HG02938 (cell line): ENCODE measurements at regions not wholly inside any gene's neighbourhood (a gene's known extent, or its start where the extent isn't known, plus 50 kb on each side); places are given as distances from the start of the nearest gene placed in this dataset.

Source experiments
- ATAC-seq: cut with Tn5 transposase; IDR thresholded peaks from one replicate; pipeline ENCODE4 v1.9.1; 2021; ENCODE audit warnings: mild to moderate bottlenecking, moderate library complexity; ENCODE audit not compliant: unreplicated experiment

DNA sequence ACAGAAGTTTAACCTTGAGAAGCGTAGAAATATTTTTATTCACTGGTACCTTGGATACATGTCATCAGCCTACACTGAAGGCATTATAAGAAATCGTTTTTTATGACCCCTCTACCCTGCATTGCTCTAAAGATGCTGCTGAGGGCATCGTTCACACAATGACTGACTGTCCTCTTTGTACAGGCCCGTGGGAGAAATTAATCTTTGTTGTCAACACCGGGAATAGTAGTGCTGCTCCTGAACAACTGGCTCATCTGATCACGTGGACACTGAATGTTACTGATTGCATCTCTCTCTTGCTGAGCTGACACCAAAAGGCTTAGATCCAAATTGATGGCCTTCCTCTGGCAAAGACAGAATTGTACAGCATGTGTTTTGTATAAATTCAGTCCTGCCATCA lies 157.1 kb upstream of the SMLR1 start:
- ATAC-seq, result no peak

DNA sequence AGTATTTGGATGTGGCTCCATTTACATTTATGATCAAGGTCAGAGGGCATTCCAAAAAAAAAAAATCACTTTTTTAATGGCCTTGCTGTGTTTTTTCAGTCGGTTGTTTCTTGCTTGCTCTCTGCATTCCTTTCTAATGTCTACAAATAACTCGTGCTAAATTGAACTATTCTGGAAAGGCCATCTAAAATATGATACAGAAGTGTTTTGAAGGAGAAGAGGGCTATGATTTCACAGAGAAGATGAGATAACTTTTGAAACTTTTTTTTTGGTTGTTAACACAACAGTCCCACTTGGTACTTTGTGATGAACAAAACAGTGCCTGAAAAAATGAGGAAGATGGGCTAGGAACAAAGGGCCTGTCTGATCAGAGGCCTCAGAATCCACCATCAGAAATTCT lies 156.1 kb upstream of the SMLR1 start:
- ATAC-seq, result no peak

DNA sequence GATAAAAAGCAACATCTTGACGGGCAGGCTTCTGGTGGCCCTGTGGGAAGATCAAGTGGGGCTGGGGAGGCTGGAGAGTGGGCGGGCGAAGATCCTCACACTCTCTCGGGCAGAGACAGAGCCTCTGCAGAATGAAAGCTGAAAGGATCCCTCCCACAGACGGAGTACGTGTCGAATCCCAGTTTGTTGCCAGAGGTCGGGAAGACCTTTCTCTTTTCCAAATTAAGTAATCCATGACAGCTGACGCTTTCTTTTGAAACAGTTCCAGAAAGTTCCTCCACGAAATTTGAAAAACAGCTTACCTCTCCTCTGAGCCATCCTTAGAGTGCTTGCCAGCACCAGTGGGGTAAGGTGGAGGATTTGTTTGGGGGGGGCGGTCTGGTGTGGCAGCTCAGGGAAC lies 155.6 kb upstream of the SMLR1 start:
- no peak for ATAC-seq

DNA sequence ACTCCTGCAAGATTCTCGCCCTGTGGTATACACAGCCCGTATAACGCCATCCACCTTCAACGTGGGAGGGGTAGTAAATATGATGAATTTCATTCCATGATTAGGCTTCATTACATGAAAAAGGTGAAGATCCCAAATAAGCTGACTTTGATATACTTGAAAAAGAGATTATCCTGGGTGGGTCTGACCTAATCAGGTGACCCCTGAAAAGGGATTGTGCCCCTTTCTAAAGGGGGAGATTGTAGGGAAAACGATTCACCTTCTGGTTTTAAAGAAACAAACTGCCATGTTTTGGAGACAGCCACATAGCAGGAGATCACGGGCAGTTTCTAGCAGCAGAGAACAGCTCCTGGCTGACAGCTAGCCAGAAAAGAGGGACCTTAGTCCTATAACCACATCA lies 155.1 kb upstream of the SMLR1 start:
- ATAC-seq, result no peak

DNA sequence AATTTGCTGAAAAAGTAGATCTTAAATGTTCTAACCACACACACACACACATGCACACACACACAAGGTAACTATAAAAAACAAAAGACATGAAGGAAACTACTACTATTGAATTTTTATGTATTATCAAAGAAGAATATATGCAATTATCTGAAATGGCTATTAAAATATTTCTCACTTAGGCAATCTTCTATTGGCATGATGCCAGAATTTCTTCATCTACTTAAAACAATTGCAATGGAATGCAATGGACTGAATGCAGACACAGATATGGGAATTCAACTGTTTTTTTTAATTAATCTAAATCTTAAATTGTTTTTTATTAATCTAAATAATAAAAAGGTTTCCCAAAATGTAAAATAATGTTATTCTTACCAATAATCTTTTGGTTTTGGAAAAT lies 152.6 kb upstream of the SMLR1 start:
- no peak for ATAC-seq

DNA sequence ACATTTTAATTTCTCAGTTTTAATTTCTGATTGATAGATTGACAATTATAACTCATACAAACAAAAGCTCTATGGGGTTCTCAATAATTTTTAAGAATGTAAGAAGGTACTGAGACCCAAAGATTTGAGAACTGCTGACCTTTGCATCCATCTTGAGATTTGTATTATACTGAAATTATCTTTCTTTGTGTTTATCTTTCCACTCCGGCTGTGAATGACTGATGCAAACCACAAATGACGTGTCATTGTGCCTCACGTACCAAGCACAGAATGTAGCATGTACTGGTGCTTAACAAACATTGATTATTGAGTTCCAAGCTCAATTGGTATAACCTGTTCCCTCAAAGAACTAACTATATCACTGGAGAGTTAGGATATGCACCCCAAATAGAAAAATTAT lies 152.1 kb upstream of the SMLR1 start:
- no peak for ATAC-seq

DNA sequence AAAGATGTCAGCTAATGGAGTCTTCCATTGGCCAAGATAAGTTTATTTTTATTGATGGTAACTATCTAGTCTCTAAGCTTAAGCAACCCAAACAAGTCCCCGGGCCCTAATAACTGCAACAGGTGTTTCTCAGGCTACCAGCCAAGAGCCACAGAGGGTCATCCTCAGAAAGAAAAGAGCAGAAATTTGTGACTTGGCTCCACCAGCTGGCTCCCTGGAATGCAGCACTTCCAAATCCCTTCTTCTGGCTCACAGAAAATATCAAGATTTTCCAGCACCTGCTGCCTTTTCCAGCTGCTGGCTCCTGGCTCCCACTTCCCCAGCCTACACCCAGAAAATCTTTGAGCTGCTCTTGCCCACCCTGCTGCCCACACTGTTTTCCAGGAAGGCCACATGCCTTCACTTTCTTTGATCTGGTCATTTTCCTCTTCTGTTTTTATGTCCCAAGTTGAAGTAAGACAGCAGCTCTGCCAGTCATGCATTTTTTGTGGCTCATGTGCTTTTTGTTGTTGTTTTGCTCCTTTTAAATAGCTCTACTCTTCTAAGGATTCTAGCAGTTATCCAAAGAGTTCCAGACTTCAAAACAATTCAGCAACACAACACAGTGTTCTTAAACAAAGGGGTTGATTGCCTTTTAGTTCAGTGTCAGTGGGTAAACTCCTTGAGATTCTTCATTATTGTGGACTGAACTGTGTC lies 151.0 kb upstream of the SMLR1 start:
- no peak for ATAC-seq

DNA sequence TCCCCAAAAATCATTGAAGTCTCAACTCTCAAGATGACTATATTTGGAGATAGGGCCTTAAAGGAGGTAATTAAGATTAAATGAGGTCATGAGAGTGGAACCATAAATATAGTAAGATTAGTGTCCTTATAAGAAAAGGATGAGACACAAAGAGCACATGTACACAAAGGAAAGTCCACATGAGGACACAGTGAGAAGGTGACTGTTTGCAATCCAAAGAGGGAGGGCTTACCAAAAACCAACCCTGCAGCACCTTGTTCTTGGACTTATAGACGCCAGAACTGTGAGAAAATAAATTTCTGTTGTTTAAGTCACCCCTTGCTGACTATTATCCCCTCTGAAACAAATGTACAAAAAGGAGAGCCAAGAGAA lies 150.4 kb upstream of the SMLR1 start:
- no peak for ATAC-seq

DNA sequence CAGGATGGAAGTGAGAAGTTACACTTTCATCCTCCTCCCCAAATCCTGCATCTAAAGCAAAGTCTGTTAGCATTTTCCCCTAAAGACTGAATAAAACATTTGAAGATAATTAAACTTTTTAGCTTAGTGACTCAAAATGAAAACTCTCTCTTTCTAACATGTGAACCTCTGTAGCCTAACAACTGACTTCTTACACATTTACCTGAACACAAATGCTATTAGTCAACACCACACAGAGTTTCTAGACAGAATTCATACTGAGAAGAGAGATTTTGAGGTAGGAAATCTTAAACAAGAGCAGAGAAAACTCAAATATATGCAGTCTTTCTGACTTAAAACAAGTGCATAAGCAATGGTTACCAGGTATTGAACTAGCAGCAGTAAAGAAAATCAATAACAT lies 149.9 kb upstream of the SMLR1 start:
- peak; percentile 58 for ATAC-seq

DNA sequence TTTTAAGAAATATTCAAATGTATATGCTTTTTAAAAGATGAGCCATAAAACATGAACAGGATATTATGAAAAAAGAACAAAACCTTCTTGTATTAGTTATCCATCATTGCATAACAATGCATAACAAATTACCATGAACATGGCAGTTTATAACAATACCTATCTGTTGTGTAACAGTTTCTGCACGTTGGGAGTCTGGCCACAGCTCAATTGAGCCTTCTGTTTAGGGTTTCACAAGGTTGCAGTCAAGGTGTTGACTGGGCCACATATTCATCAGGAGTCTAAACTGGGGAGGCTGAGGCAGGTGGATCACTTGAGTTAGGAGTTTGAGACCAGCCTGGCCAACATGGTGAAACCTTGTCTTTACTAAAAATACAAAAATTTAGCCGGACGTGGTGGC lies 149.4 kb upstream of the SMLR1 start:
- no peak for ATAC-seq

DNA sequence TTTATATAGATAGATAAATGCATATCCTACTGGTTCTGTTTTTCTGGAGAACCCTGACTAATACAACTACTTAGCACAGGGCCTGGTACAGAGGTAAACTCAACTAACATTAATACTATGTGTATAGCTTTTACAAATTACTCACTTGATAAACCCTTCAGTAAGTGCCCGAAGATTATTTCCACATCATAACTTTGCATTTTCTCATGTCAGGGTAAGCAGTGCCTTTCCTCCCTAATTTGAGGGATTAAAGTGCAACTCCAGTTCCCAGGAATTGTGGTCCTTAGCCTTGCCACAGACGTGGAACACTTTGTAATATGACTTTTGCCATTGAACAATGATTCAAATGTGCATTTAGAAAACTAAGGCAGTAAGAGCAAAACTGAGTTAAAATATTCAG lies 147.5 kb upstream of the SMLR1 start:
- ATAC-seq, result no peak

DNA sequence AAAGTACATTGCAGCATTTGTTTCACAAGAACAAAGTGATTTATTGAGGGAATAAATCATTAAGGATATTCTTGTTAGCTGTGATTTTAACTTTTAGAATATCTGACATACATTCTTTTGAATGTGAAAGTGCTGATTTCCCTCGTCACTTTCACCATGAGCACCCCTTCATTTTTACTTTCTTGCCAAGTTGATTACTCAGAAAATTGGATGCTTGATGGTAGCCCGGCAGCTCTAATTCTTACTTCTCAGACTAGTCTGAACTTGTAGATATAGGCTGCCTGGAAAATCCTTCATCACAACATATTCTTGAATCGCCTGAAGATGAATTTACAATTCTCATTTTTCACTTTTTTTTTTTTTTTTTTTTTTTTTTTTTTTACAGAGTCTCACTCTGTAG lies 147.1 kb upstream of the SMLR1 start:
- ATAC-seq, result no peak

DNA sequence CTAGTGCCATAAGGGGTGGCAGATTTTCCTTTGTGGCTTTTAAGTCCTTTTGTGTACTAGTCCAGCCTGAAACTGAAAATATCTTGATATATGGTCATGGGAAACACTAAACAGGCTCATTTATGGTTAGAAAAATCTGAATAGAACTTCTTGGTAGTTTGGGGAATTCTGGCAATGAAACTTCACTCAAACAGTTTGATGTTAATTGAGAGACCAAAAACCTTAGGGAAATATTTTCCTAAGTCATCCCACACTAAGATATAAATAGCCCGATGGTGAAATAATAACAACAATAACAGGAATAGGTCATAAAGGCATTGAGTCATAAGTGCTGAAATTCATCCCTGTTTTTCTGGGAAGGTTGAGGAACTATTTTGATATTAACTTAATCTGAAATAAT lies 146.2 kb upstream of the SMLR1 start:
- ATAC-seq, result no peak

DNA sequence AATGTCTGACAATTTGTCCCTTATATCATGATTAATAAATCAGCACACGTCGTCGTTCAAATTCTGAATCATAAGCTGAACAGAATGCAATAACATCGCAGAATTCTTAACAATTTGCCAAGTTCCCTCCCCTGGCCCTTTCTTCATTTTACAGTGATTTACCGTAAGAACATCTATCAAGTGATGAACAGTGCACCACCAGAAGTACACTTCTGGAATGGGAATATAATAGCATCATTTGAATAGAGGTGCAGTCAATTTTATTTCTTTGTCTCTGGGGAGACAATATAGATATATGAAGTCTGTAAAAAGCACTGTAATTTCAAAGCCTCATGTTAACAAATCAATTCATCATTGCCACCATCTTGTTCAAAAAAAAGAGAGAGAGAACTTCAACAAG lies 145.1 kb upstream of the SMLR1 start:
- no peak for ATAC-seq

DNA sequence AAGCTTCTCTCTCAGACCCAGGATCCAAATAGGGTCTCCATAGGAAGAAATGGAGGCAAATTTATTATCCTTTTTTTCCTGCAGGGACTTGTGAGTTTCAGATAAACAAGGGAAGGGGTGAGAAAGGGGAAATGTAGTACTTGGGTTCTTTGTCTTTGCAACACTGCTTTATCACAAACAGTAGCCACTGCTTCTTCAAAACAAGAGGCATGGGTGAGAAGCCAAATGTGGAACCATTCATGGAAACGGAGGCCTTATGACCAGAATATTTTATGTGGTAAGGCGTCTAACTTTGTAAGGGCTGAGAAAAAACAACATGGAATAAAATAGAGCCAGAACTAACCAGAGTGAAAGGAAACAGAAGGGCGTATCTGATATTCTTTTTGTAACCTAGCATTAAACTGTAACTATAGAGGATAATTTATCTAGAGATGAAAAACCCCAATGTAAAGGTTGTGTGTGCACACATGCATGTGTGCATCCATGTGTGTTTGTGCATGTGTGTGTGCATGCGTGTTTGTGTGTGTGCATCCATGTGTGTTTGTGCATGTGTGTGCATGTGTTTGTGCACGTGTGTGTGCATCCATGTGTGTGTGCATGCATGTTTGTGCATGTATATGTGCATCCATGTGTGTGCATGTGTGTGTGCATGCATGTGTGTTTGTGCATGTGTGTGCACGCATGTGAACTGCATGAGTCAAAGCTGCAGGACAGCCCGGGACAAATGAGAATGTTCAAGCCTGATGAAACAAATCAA lies 143.3 kb upstream of the SMLR1 start:
- no peak for ATAC-seq

DNA sequence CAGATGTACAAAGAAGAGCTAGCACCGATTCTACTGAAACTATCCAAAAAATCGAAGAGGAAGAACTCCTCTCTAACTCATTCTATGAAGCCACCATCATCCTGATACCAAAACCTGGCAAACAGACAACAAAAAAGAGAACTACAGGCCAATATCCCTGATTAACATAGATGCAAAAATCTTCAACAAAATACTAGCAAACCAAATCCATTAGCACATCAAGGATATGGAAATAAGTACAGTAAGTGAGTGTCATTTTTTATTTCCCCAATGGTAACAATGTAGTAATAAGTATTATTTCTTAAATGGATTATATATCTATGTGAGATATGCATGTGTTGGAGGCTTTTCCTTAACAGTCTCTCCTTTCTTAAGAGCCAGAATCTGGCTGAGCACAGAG lies 134.5 kb upstream of the SMLR1 start:
- ATAC-seq, result no peak

DNA sequence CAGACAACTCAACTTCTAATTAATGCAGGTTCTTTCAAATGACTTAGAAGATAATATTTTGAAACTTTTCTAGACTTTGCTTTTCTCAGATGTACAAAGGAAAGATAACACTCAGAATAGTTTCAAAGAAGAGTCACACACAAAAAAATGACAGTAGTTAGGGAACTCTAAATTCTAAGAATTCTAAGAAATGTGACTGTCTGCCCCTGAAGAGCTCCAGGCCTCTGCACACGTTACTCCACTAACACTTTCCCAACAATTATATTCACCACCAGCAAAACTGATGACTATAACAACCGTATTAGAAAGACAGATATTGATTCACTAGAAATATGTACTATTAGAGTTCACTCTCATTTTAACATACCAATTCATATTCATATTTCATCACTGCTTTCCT lies 133.3 kb upstream of the SMLR1 start:
- no peak for ATAC-seq

DNA sequence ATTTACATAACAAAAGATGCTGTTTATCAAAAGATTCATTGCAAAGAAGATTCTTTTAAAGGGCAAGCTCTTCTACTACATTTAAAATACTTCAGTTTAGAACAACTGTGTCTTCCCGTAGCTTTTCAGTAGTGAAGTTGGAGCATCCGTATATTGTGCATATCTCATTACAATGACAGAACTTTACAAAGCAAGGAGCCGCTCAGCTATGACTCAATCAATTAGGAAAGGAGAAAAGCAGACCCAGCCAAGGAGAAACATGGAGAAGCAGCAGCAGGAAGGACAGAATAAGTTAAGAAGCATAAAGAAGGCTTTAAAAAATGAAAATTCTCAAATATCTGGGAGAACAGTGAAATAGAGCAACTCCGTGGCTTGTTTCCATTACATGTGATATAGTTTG lies 132.6 kb upstream of the SMLR1 start:
- ATAC-seq, result no peak

DNA sequence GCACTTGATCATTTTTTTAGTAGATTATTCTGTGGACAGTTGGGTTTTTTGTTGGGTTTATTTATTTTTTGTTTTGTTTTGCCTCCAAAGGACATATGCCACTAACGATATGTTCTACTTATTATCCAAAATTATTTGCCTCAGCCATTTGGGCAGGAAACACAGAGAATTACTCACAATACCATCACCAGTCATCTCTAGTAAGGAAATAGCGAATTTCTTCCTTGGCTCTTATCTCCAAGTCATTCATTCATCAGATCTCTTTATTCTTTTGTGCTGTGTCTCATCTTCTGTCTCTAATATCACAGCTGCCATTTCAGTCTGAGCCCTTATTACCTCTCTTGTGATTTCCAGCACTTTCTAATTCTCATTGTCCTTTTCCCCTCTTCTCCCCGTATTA lies 130.4 kb upstream of the SMLR1 start:
- no peak for ATAC-seq

DNA sequence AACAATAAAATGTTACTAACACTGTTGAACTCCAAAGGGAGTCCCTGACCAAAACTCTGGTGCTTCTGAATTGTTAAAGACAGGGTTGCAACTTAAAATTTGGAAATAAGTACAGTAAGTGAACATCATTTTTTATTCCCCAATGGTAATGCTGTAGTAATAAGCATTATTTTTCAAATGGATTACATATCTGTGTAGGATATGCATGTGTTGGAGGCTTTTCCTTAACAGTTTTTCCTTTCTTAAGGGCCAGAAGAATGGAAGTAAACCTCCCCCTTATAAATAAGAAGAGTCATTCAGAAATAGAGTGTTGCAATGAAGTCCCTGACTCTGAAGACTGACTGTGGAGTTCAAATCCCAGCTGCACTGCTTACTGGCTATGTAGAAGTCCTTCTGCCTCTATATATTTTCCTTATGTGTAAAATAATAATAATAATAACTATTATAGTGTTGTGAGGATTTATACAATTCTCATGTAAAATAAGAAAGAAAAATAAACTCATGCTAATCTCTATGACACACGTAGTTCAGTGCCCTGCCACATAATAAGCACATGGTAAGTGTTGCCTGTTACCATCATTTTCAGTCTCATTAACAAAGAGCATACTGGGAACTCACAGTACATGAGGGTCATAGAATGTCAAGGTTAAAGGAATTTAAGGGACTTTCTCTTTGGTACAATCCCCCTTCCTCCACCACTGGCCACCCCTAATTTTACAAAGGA lies 129.8 kb upstream of the SMLR1 start:
- ATAC-seq, result peak; percentile 37

DNA sequence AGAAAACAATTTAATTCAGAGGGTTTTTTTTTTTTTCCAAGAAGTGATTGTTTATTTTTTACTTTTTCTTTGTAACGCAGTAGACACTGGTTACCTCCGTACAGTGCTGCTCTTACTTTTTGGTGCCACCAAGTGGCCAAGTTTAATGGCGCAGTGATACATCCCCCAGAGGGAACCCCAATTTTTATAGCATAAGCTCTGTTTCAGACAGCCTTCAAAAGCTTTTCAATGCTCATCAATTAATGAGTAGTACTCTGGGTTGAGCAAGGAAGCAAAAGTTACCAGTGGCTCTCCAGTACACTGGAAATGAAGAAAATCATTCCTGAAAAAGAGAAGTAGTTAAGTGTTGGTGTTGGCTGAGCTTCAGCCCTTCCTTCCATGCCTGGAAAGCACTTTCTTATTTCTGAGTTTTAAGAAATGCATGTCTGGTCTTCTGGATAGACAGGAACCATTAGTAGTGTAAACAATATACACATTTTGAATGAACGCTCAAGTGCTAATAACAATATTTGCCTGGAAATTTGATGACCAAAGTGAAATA lies 129.1 kb upstream of the SMLR1 start:
- ATAC-seq, result peak; percentile 95

DNA sequence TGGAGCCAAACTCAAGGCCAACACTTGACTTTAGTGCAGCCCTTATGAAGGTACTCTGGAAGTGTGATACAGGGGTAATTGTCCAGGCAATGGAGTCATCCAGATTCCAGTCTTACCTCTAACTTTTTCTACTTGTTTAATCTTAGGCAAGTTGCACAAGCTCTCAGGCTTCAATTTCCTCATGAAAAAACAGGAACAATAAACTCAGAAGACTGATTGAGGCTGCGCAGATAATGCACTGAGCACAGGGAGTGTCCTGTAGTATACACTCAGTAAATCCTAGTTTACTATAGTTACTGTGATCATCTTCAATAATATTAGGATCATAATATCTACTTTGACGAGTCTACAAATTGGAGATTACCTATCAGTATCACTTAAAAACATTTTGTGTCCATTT lies 127.5 kb upstream of the SMLR1 start:
- ATAC-seq, result no peak
